Sigmoid colon (tissue), 4 donors: ENCODE measurements at regions not wholly inside any gene's neighbourhood (a gene's known extent, or its start where the extent isn't known, plus 50 kb on each side); places are given as distances from the start of the nearest gene placed in this dataset.

Experiments used
- EP300 ChIP-seq, 4 donors: sonication (generic); formaldehyde crosslinking; IDR thresholded peaks; one replicate each; pipeline ENCODE4 v1.6.1; 2017; ENCODE audit warnings: antibody characterized with exemption in 4 of 4
- POLR2A ChIP-seq, 2 donors: fragments of 450-650 bp; IDR thresholded peaks; one replicate each; pipeline ENCODE4 v1.6.1; 2016; ENCODE audit warnings: antibody characterized with exemption in 2 of 2, mild to moderate bottlenecking in 2 of 2, moderate library complexity in 2 of 2
- POLR2AphosphoS5 ChIP-seq, 4 donors: sonication (generic); formaldehyde crosslinking; IDR thresholded peaks; one replicate each; pipeline ENCODE4 v1.6.1; 2017; ENCODE audit warnings: antibody characterized with exemption in 4 of 4
- TF ChIP-seq, protein P1 (sequence below), 4 experiments: fragments of 450-650 bp in 3 of 4; fragments of 200-600 bp in 1 of 4; IDR thresholded peaks; one replicate each; pipeline ENCODE4 v1.5.1; 2016 to 2019; ENCODE audit warnings: antibody characterized with exemption in 4 of 4, mild to moderate bottlenecking in 3 of 4, moderate library complexity in 2 of 4

DNA sequence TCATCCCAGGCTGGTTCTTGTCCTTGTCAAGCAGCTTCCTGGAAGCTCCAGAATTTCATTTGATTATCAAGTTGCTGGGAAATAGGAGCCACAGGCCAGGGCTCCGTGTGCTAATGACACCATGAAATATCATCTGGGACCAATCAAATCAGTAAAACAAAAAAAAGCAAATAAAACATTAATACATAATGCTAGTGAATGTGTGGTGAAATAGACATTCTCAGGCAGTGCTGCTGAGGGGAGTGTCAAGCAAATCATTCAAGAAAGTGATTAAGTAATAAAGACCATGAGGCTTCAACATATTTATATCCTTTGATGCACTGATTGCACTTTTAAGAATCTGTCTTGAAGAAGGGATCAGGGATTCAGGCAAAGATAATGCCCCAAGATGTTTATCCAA, 213.7 kb downstream of the MATN1 start:
- TF ChIP-seq, protein P1, sequence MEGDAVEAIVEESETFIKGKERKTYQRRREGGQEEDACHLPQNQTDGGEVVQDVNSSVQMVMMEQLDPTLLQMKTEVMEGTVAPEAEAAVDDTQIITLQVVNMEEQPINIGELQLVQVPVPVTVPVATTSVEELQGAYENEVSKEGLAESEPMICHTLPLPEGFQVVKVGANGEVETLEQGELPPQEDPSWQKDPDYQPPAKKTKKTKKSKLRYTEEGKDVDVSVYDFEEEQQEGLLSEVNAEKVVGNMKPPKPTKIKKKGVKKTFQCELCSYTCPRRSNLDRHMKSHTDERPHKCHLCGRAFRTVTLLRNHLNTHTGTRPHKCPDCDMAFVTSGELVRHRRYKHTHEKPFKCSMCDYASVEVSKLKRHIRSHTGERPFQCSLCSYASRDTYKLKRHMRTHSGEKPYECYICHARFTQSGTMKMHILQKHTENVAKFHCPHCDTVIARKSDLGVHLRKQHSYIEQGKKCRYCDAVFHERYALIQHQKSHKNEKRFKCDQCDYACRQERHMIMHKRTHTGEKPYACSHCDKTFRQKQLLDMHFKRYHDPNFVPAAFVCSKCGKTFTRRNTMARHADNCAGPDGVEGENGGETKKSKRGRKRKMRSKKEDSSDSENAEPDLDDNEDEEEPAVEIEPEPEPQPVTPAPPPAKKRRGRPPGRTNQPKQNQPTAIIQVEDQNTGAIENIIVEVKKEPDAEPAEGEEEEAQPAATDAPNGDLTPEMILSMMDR (IDR thresholded peaks at IDR 0.05) = no peak
- TF ChIP-seq EP300 (IDR thresholded peaks at IDR 0.05) = no peak
- no peak for TF ChIP-seq POLR2AphosphoS5 (IDR thresholded peaks at IDR 0.05)
- no peak for TF ChIP-seq POLR2A (IDR thresholded peaks at IDR 0.05)
